GM06990 (cell line): ENCODE measurements at regions not wholly inside any gene's neighbourhood (a gene's known extent, or its start where the extent isn't known, plus 50 kb on each side); places are given as distances from the start of the nearest gene placed in this dataset.

ENCODE experiments used
- DNase-seq: peaks from one replicate; pipeline ENCODE4 v3.0.0-alpha.2; 2011; ENCODE audit not compliant: insufficient read length; ENCODE audit errors: extremely low read depth
- H3K27me3 ChIP-seq: replicated peaks from 2 replicates; pipeline ENCODE4 v1.6.0; 2011; ENCODE audit warnings: low read length; ENCODE audit not compliant: control insufficient read depth, insufficient read depth
- H3K36me3 ChIP-seq: 2 replicates; pipeline ENCODE4 v1.5.1; 2011; ENCODE audit warnings: low read length; ENCODE audit not compliant: control insufficient read depth, insufficient read depth
- H3K4me3 ChIP-seq: replicated peaks from 2 replicates; pipeline ENCODE4 v1.5.1; 2011; ENCODE audit warnings: low read depth, mild to moderate bottlenecking, control low read depth, low read length
- TF ChIP-seq, protein P1 (sequence below): IDR thresholded peaks from 2 replicates; pipeline ENCODE4 v1.5.1; 2011; ENCODE audit warnings: low read length, control low read depth, mild to moderate bottlenecking, inconsistent platforms; ENCODE audit not compliant: insufficient read depth, poor library complexity, severe bottlenecking

- peaks cover 1% of the 10 kb centered on the region; the same call in 1 of the 2 replicates for H3K27me3 ChIP-seq
- H3K4me3 ChIP-seq = no peak overlapping the region
- TF ChIP-seq, protein P1, sequence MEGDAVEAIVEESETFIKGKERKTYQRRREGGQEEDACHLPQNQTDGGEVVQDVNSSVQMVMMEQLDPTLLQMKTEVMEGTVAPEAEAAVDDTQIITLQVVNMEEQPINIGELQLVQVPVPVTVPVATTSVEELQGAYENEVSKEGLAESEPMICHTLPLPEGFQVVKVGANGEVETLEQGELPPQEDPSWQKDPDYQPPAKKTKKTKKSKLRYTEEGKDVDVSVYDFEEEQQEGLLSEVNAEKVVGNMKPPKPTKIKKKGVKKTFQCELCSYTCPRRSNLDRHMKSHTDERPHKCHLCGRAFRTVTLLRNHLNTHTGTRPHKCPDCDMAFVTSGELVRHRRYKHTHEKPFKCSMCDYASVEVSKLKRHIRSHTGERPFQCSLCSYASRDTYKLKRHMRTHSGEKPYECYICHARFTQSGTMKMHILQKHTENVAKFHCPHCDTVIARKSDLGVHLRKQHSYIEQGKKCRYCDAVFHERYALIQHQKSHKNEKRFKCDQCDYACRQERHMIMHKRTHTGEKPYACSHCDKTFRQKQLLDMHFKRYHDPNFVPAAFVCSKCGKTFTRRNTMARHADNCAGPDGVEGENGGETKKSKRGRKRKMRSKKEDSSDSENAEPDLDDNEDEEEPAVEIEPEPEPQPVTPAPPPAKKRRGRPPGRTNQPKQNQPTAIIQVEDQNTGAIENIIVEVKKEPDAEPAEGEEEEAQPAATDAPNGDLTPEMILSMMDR = peak; percentile 91
- DNase-seq = peak; percentile 33
- H3K36me3 ChIP-seq = no peaks in the 10 kb centered on the region
Observed at GRCh38 chr7:131692131-131692960, 135.9 kb upstream of the PODXL start.

DNA sequence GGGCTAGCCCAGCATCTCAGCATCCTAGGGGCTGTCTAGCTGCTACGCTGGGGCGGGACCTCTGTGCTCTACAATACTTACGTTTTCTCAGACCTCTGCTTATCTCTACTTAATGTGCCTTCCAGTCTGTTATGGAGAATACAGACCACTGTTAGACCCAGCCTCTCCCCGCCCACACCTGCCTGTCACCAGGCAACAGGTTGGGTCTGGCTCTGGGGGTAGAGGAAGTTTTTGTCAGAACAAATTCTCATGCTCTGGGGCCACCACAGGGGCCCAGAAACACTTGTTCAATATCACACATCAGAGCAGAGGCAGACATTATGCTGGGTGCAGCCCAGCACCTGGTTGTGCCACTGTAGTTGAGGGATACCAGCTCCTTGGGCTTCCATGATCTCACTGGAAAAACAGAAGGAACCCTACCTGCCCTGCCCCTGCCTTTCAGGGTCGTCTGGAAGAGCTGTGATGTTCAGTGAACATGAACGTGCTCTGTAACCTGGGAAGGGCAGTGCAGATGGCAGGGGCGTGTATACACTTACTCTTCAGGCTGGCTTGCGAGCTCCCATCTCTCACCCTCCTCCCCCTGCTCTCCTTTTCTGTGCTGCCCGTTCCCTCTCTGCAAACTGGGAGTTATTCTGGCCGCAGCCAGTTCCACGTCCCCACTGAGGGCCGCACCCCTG, 135.2 kb upstream of the PODXL start:
- Histone ChIP-seq H3K27me3 (peaks cover 1% of the 10 kb centered on the region; the same call in 1 of the 2 replicates), H3K36me3 (no peaks in the 10 kb centered on the region), H3K4me3 (no peak overlapping the region)
- no peak for DNase-seq
- TF ChIP-seq, protein P1 = no peak

GRCh38 chr7:131690441-131690840, 134.0 kb upstream of the PODXL start:
- DNase-seq = no peak
- Histone ChIP-seq H3K4me3 (no peak overlapping the region), H3K36me3 (no peaks in the 10 kb centered on the region), H3K27me3 (peaks cover 1% of the 10 kb centered on the region; the same call in 1 of the 2 replicates)
- TF ChIP-seq, protein P1 = no peak

GRCh38 chr7:131689662-131690234, 133.3 kb upstream of the PODXL start:
- TF ChIP-seq, protein P1 = no peak
- Histone ChIP-seq H3K4me3 (no peak overlapping the region), H3K27me3 (peaks cover 1% of the 10 kb centered on the region; the same call in 1 of the 2 replicates), H3K36me3 (no peaks in the 10 kb centered on the region)
- DNase-seq = no peak

DNA sequence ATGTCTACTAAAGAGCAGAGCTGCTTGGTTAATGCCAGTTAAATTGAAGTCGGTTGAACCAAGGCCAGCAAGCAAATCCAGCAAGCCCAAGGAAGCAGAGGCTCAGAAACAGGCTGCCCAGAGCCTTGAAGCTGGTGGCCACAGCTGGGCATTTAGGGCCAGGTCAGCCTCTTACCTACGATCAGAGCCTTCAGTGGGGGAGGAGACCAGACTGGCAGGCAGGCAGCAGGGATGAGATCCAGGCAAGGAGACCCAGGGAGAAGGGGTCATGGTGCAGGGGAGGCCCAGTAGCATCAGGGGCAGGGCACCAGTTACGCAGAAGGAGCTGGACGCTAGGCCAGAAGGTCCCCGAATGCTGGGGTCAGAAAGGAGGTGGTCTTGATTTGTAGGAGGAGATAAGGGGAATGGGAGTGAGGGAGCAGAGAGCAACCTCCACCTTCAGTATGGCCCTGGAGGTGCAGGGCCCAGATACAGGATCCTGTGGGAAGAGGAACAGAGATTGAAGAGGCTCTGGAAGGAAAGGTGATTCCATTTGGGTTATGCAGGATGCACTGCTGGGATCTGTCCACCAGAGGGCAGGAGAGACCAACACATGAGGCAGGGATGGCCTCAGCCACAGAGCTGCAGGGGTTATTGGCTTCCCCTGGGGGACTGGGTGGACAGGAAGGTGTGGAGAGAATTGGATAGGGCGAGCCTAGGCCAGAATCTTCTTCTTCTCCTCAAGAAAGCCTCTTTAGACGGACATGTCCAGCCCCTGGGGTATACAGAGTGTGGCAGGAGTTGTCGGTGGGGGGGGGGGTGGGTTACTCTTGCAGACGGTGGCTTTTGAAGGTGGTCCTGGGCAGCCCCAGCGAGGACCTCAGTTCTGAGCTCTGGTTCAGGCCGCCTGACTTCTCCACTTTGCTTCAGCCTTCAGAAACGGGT, 132.6 kb upstream of the PODXL start:
- no peaks in the 10 kb centered on the region for H3K36me3 ChIP-seq
- no peak for DNase-seq
- peaks cover 1% of the 10 kb centered on the region; the same call in 1 of the 2 replicates for H3K27me3 ChIP-seq
- TF ChIP-seq, protein P1 = peak; percentile 92
- no peak overlapping the region for H3K4me3 ChIP-seq
